ENCODE measurements at regions not wholly inside any gene's neighbourhood (a gene's known extent, or its start where the extent isn't known, plus 50 kb on each side); places are given as distances from the start of the nearest gene placed in this dataset.

- in situ Hi-C loops (cut with MboI) (no loop called here), intact Hi-C loops (cut with micrococcal nuclease) (no loop called here)
- H3K79me2 ChIP-seq (ENCODE audit: control insufficient read depth, insufficient read depth, low read length), result no peaks in the 10 kb centered on the region
- H3K4me3 ChIP-seq, result no peak overlapping the region
- DNase-seq (ENCODE audit: extremely low read depth in 1 of 4, low spot score in 3 of 4) (no peak), FAIRE-seq (no peak), ATAC-seq (no peak)
- no peaks in the 10 kb centered on the region for H4K20me1 ChIP-seq (replicated peaks; ENCODE audit: control insufficient read depth, insufficient read depth, low read length)
- H3K36me3 ChIP-seq (ENCODE audit: control insufficient read depth, insufficient read depth, low read length), result no peaks in the 10 kb centered on the region
- POLR2A ChIA-PET, result no interaction called here
- 6% methylated on average over 7 of the region's 7 CpGs for WGBS (ENCODE audit: insufficient coverage, low coverage, missing lambda C conversion rate)
- H3K9me3 ChIP-seq (replicated peaks; ENCODE audit: control insufficient read depth, insufficient read depth, low read depth, low read length), result no peaks in the 10 kb centered on the region
- H3K9ac ChIP-seq (ENCODE audit: insufficient read depth in 1 of 2, low read depth in 2 of 2, low read length in 2 of 2), result no peak overlapping the region
- peaks cover 0 to 29% of the 10 kb centered on the region in 2 experiments; a peak in 3 of 5 replicates for H3K27me3 ChIP-seq (ENCODE audit: control insufficient read depth in 2 of 2, insufficient read depth in 2 of 2, low read length in 2 of 2)
- no peak overlapping the region for H3K27ac ChIP-seq (ENCODE audit: extremely low read depth, low read depth, low read length)
- H3K4me2 ChIP-seq (ENCODE audit: insufficient read depth, low read length), result no peak overlapping the region
- no peak overlapping the region for H2AFZ ChIP-seq (ENCODE audit: low read depth, low read length)
- CTCF ChIA-PET (ENCODE audit: low intra/inter-chr PET ratio), result no interaction called here
- BruUV-seq (replicated peaks), result no TSS peak
- TF ChIP-seq TCF3 (CRISPR knock-in tag; IDR thresholded peaks at IDR 0.05), result no peak
- H3K4me1 ChIP-seq (replicated peaks in 1 of 2; ENCODE audit: control insufficient read depth in 2 of 2, insufficient read depth in 2 of 2, low read length in 2 of 2), result peaks cover 0 to 10% of the 10 kb centered on the region in 2 experiments; a peak in 2 of 5 replicates
- H3K9me1 ChIP-seq (ENCODE audit: control insufficient read depth, insufficient read depth, low read length), result no peaks in the 10 kb centered on the region
Observed at GRCh38 chr9:134504106-134504385, 137.6 kb upstream of the COL5A1 start.

- Histone ChIP-seq H3K27ac (ENCODE audit: extremely low read depth, low read depth, low read length) (no peak overlapping the region), H3K9me3 (replicated peaks; ENCODE audit: control insufficient read depth, insufficient read depth, low read depth, low read length) (no peaks in the 10 kb centered on the region), H3K4me2 (ENCODE audit: insufficient read depth, low read length) (no peak overlapping the region), H3K4me1 (replicated peaks in 1 of 2; ENCODE audit: control insufficient read depth in 2 of 2, insufficient read depth in 2 of 2, low read length in 2 of 2) (peaks cover 0 to 10% of the 10 kb centered on the region in 2 experiments; a peak in 2 of 5 replicates), H3K9ac (ENCODE audit: insufficient read depth in 1 of 2, low read depth in 2 of 2, low read length in 2 of 2) (no peak overlapping the region), H4K20me1 (replicated peaks; ENCODE audit: control insufficient read depth, insufficient read depth, low read length) (no peaks in the 10 kb centered on the region), H2AFZ (ENCODE audit: low read depth, low read length) (no peak overlapping the region), H3K36me3 (ENCODE audit: control insufficient read depth, insufficient read depth, low read length) (no peaks in the 10 kb centered on the region), H3K4me3 (no peak overlapping the region), H3K9me1 (ENCODE audit: control insufficient read depth, insufficient read depth, low read length) (no peaks in the 10 kb centered on the region), H3K79me2 (ENCODE audit: control insufficient read depth, insufficient read depth, low read length) (no peaks in the 10 kb centered on the region), H3K27me3 (ENCODE audit: control insufficient read depth in 2 of 2, insufficient read depth in 2 of 2, low read length in 2 of 2) (peaks cover 0 to 29% of the 10 kb centered on the region in 2 experiments; a peak in 3 of 5 replicates)
- FAIRE-seq (no peak), DNase-seq (ENCODE audit: extremely low read depth in 1 of 4, low spot score in 3 of 4) (no peak), ATAC-seq (no peak)
- intact Hi-C loops (cut with micrococcal nuclease) (no loop called here), in situ Hi-C loops (cut with MboI) (no loop called here)
- no TSS peak for BruUV-seq (replicated peaks)
- no peak for TF ChIP-seq ZNF766 (CRISPR knock-in tag; conservative IDR thresholded peaks at IDR 0.05)
- TF ChIP-seq SP2 (IDR thresholded peaks at IDR 0.05; ENCODE audit: extremely low read depth, low read depth, low read length, poor library complexity, severe bottlenecking), result no peak
- no peak for TF ChIP-seq FOS (IDR thresholded peaks at IDR 0.05; ENCODE audit: extremely low read depth, insufficient read length)
- TF ChIP-seq POLR2AphosphoS2 (IDR thresholded peaks at IDR 0.05; ENCODE audit: low read length), result no peak
- TF ChIP-seq TCF7 (IDR thresholded peaks at IDR 0.05; ENCODE audit: borderline replicate concordance), result no peak
- TF ChIP-seq EGR1 (conservative IDR thresholded peaks at IDR 0.05), result no peak
- TF ChIP-seq DEAF1 (CRISPR knock-in tag; IDR thresholded peaks at IDR 0.05), result no peak
- no peak for TF ChIP-seq ZNF445 (CRISPR knock-in tag; IDR thresholded peaks at IDR 0.05; ENCODE audit: low read depth)
- TF ChIP-seq FOSL1 (tag; conservative IDR thresholded peaks at IDR 0.05), result no peak
- no peak for TF ChIP-seq HOXB6 (CRISPR knock-in tag; IDR thresholded peaks at IDR 0.05; ENCODE audit: borderline replicate concordance)
- no peak for TF ChIP-seq ARHGAP35 (IDR thresholded peaks at IDR 0.05; ENCODE audit: partially characterized antibody)
- TF ChIP-seq LEF1 (IDR thresholded peaks at IDR 0.05), result no peak
- TF ChIP-seq HIVEP1 (CRISPR knock-in tag; IDR thresholded peaks at IDR 0.05), result no peak
- no peak for TF ChIP-seq SLC30A9 (CRISPR knock-in tag; IDR thresholded peaks at IDR 0.05)
- no peak for TF ChIP-seq SAP30 (IDR thresholded peaks at IDR 0.05; ENCODE audit: borderline replicate concordance, insufficient read depth, low read depth, low read length, poor library complexity, severe bottlenecking)
- TF ChIP-seq LARP7 (IDR thresholded peaks at IDR 0.05), result no peak
- 0% methylated on average over 10 of the region's 11 CpGs for WGBS (ENCODE audit: insufficient coverage, low coverage, missing lambda C conversion rate)
- ChIA-PET CTCF (ENCODE audit: low intra/inter-chr PET ratio) (no interaction called here), POLR2A (no interaction called here)
Observed at GRCh38 chr9:134505032-134505431, 136.6 kb upstream of the COL5A1 start.
